PC-9 (cell line): ENCODE measurements at regions not wholly inside any gene's neighbourhood (a gene's known extent, or its start where the extent isn't known, plus 50 kb on each side); places are given as distances from the start of the nearest gene placed in this dataset.
A peak's percentile ranks its signal among the peaks of the same experiment; 100 is the strongest.

Experiments used
- BruUV-seq: library from RNA; stranded (reverse); fragments of 400-500 nt; replicated peaks from 2 replicates; lab custom pipeline; 2021; lab: Mats Ljungman, UMichigan
- CTCF ChIA-PET: fragments of 300-600 bp; sonication (Branson Sonifier 250); formaldehyde crosslinking; loops from one replicate; lab custom pipeline; 2022; ENCODE audit warnings: antibody characterized with exemption; lab: Charles Lee
- POLR2A ChIA-PET: fragments of 300-600 bp; sonication (Branson Sonifier 250); formaldehyde crosslinking; loops from one replicate; lab custom pipeline; 2022; ENCODE audit warnings: antibody characterized with exemption; ENCODE audit not compliant: unreplicated experiment; lab: Charles Lee
- DNase-seq, 2 experiments: peaks; one replicate each; pipeline versions ENCODE4 v3.0.0 to v3.0.0-alpha.2; 2015 to 2022; ENCODE audit warnings: mixed read lengths in 1 of 2
- H2AFZ ChIP-seq: fragments of 200-600 bp; sonication (generic); 2 replicates; pipeline ENCODE4 v1.8.1; 2017; ENCODE audit warnings: antibody characterized with exemption
- H3F3A ChIP-seq: fragments of 200-600 bp; sonication (generic); 2 replicates; pipeline ENCODE4 v1.8.1; 2017; ENCODE audit warnings: antibody characterized with exemption, mild to moderate bottlenecking, low read depth; ENCODE audit not compliant: insufficient read depth
- H3K27ac ChIP-seq: fragments of 200-600 bp; sonication (generic); 2 replicates; pipeline ENCODE4 v1.6.1; 2016; ENCODE audit warnings: mixed run types
- H3K27me3 ChIP-seq: fragments of 200-600 bp; sonication (generic); 2 replicates; pipeline ENCODE4 v1.6.1; 2016; ENCODE audit warnings: low read depth, mixed run types; ENCODE audit not compliant: insufficient read depth
- H3K36me3 ChIP-seq: fragments of 200-600 bp; sonication (generic); 2 replicates; pipeline ENCODE4 v1.6.1; 2016; ENCODE audit warnings: low read depth, mixed run types
- H3K4me1 ChIP-seq: fragments of 200-600 bp; sonication (generic); replicated peaks from 2 replicates; pipeline ENCODE4 v1.6.1; 2016; ENCODE audit warnings: mixed run types; ENCODE audit not compliant: insufficient read depth
- H3K4me2 ChIP-seq: fragments of 200-600 bp; sonication (generic); 2 replicates; pipeline ENCODE4 v1.6.1; 2017; ENCODE audit warnings: mixed run types
- H3K4me3 ChIP-seq: fragments of 200-600 bp; sonication (generic); 2 replicates; pipeline ENCODE4 v1.6.1; 2016; ENCODE audit warnings: mixed run types
- H3K79me2 ChIP-seq: fragments of 200-600 bp; sonication (generic); 2 replicates; pipeline ENCODE4 v1.6.1; 2017; ENCODE audit warnings: low read depth, mixed run types
- H3K9me2 ChIP-seq: fragments of 200-600 bp; sonication (generic); 2 replicates; pipeline ENCODE4 v1.8.1; 2017; ENCODE audit warnings: mild to moderate bottlenecking; ENCODE audit not compliant: insufficient read depth
- H3K9me3 ChIP-seq: fragments of 200-600 bp; sonication (generic); 2 replicates; pipeline ENCODE4 v1.8.1; 2016; ENCODE audit warnings: low read depth; ENCODE audit not compliant: insufficient read depth
- H4K20me1 ChIP-seq: fragments of 200-600 bp; sonication (generic); 2 replicates; pipeline ENCODE4 v1.8.1; 2017; ENCODE audit not compliant: insufficient read depth
- EZH2 ChIP-seq: fragments of 200-600 bp; sonication (generic); IDR thresholded peaks from 2 replicates; pipeline ENCODE4 v1.8.0; 2017; ENCODE audit warnings: antibody characterized with exemption, low read depth
- intact Hi-C: fragments of 100-400 bp; cut with micrococcal nuclease; formaldehyde crosslinking; loops from one replicate; pipeline ENCODE4 v1.10.0; 2022; ENCODE audit not compliant: unreplicated experiment
- TF ChIP-seq, protein P1 (sequence below): fragments of 200-600 bp; sonication (generic); conservative IDR thresholded peaks from 2 replicates; pipeline ENCODE4 v1.6.1; 2017; ENCODE audit warnings: mixed run types, antibody characterized with exemption, mild to moderate bottlenecking, moderate library complexity

DNA sequence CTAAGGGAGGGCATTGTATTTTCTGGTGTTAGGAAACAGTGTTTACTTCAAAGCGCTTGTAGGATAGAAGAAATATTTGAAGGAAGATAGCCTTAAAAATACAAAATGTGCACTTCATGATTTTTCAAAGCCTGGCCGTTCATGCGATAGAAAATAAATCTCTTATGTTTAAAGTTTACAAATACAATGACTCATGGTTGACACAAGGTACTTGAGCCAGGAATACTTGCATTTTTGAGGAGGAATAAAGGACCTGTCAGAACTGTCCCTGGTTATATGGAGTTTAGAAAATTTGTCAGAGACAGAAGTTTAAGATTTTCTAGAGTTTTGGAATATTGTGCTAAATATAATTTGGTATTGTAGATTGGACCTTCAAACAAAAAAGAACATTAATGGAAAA lies 1223.2 kb upstream of the SLC10A2 start:
- no peaks in the 10 kb centered on the region for H3K9me3 ChIP-seq
- no peaks in the 10 kb centered on the region for H3K36me3 ChIP-seq
- H2AFZ ChIP-seq: no peak overlapping the region
- no peaks in the 10 kb centered on the region; the same call in 1 of the 2 replicates for H3F3A ChIP-seq
- no peak overlapping the region for H3K4me3 ChIP-seq
- no peaks in the 10 kb centered on the region for H4K20me1 ChIP-seq
- no peak overlapping the region for H3K27ac ChIP-seq
- CTCF ChIA-PET: no interaction called here
- H3K79me2 ChIP-seq: no peaks in the 10 kb centered on the region
- POLR2A ChIA-PET: no interaction called here
- no peak for DNase-seq
- TF ChIP-seq, protein P1, sequence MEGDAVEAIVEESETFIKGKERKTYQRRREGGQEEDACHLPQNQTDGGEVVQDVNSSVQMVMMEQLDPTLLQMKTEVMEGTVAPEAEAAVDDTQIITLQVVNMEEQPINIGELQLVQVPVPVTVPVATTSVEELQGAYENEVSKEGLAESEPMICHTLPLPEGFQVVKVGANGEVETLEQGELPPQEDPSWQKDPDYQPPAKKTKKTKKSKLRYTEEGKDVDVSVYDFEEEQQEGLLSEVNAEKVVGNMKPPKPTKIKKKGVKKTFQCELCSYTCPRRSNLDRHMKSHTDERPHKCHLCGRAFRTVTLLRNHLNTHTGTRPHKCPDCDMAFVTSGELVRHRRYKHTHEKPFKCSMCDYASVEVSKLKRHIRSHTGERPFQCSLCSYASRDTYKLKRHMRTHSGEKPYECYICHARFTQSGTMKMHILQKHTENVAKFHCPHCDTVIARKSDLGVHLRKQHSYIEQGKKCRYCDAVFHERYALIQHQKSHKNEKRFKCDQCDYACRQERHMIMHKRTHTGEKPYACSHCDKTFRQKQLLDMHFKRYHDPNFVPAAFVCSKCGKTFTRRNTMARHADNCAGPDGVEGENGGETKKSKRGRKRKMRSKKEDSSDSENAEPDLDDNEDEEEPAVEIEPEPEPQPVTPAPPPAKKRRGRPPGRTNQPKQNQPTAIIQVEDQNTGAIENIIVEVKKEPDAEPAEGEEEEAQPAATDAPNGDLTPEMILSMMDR: no peak
- no peak for TF ChIP-seq EZH2
- H3K9me2 ChIP-seq: no peaks in the 10 kb centered on the region
- H3K4me2 ChIP-seq: no peak overlapping the region
- H3K27me3 ChIP-seq: no peaks in the 10 kb centered on the region
- BruUV-seq: no TSS peak
- peaks cover 10% of the 10 kb centered on the region; the same call in 1 of the 2 replicates for H3K4me1 ChIP-seq
- intact Hi-C loops: no loop called here

DNA sequence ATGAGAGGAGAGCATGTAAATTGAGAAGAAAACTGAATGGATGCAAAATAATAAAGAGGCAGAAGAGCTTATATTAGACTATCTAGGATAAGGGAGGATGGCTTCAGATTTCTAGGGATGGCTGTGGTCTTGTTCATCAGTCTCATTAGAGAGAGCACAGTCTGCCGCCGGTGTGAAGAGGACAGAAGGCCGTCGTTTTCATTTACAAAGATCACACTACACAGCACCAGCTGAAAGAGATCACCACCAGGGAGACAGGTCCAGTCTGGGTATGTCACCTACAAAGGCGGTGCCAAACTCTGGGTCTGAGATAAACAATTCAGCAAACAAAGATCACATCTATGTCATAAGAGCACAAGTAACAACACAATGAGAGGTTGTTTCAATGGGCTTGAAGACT lies 1222.3 kb upstream of the SLC10A2 start:
- intact Hi-C loops: no loop called here
- BruUV-seq: no TSS peak
- POLR2A ChIA-PET: no interaction called here

DNA sequence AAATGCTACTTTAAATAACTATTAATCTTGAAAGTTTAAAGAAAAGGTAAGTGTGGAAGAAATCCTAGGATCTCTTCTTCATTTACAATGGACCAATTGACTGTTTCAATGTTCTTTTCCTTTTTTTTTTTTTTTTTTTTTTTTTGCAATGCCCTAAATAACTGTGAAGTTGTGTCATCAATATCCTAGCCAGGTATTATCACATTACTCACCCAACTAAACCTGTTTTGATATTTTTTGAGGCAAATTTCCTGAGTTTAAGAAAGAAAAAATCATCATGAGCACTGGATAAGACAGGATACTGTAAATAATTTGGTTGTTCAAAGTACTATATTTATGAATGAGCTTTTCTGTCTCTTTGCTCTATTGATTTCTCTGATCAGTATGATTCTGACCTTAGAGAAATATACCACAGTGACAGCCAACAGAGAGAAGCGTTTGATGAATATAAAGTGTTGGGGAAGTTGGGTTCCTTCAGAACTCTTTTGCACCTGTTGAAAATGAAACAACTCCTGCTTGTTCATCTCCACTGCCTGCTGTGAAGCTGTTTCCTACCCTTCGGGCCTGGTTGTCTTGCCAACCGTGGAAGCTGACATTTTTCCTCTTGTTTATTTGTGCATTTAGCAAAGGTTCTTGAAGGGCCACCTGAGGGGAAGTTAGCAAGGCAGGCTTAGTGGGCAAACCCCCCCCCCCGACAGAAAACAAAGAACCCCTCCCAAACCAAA lies 1220.5 kb upstream of the SLC10A2 start:
- ChIA-PET CTCF (no interaction called here), POLR2A (no interaction called here)
- no peaks in the 10 kb centered on the region for H3K36me3 ChIP-seq
- H4K20me1 ChIP-seq: no peaks in the 10 kb centered on the region
- peaks cover 10% of the 10 kb centered on the region; the same call in 1 of the 2 replicates for H3K4me1 ChIP-seq
- H3K4me3 ChIP-seq: no peak overlapping the region
- no peaks in the 10 kb centered on the region for H3K9me2 ChIP-seq
- intact Hi-C loops: no loop called here
- TF ChIP-seq, protein P1: no peak
- no peak for TF ChIP-seq EZH2
- H3K9me3 ChIP-seq: no peaks in the 10 kb centered on the region
- H3K4me2 ChIP-seq: peak overlapping the region; percentile 52
- H3K27ac ChIP-seq: peak overlapping the region; percentile 12; the same call in 1 of the 2 replicates
- peak in 1 of 2 experiments; percentile 42 for DNase-seq
- no peaks in the 10 kb centered on the region; the same call in 1 of the 2 replicates for H3F3A ChIP-seq
- H3K79me2 ChIP-seq: no peaks in the 10 kb centered on the region
- BruUV-seq: no TSS peak
- H2AFZ ChIP-seq: peak overlapping the region; percentile 73
- no peaks in the 10 kb centered on the region for H3K27me3 ChIP-seq

More for the DNA sequence above, 1222.3 kb upstream of the SLC10A2 start:
- no peaks in the 10 kb centered on the region for H4K20me1 ChIP-seq
- no peaks in the 10 kb centered on the region for H3K9me2 ChIP-seq
- TF ChIP-seq EZH2: no peak
- TF ChIP-seq, protein P1: no peak
- H3K27ac ChIP-seq: no peak overlapping the region
- no peak for DNase-seq
- H3K36me3 ChIP-seq: no peaks in the 10 kb centered on the region
- peaks cover 10% of the 10 kb centered on the region; the same call in 1 of the 2 replicates for H3K4me1 ChIP-seq
- no peaks in the 10 kb centered on the region for H3K9me3 ChIP-seq
- H3K4me2 ChIP-seq: no peak overlapping the region
- H3K27me3 ChIP-seq: no peaks in the 10 kb centered on the region
- no peaks in the 10 kb centered on the region; the same call in 1 of the 2 replicates for H3F3A ChIP-seq
- no peak overlapping the region for H2AFZ ChIP-seq
- H3K4me3 ChIP-seq: no peak overlapping the region
- CTCF ChIA-PET: no interaction called here
- no peaks in the 10 kb centered on the region for H3K79me2 ChIP-seq
